HG03354 (cell line): ENCODE measurements at regions not wholly inside any gene's neighbourhood (a gene's known extent, or its start where the extent isn't known, plus 50 kb on each side); places are given as distances from the start of the nearest gene placed in this dataset.
"Not testable (repeated sequence)": the region's sequence is repeated elsewhere in the genome, so short reads cannot be mapped to it uniquely, and the experiment has no call there.

Experiments
- ATAC-seq: cut with Tn5 transposase; IDR thresholded peaks from one replicate; pipeline ENCODE4 v1.9.1; 2021; ENCODE audit warnings: mild to moderate bottlenecking; ENCODE audit not compliant: unreplicated experiment, poor library complexity, severe bottlenecking

- no peak for ATAC-seq
Observed at GRCh38 chr6:86331919-86332318, 605.4 kb upstream of the HTR1E start.

- ATAC-seq: no peak
Observed at GRCh38 chr6:86331265-86331840, 606.0 kb upstream of the HTR1E start.

GRCh38 chr6:86306210-86306609 is 631.1 kb upstream of the HTR1E start:
- no peak for ATAC-seq

- ATAC-seq: no peak
Observed at GRCh38 chr6:86285876-86286275, 643.2 kb upstream of the SYNCRIP start.

- not testable (repeated sequence) for ATAC-seq
Observed at GRCh38 chr6:86284809-86285480, 642.3 kb upstream of the SYNCRIP start.

GRCh38 chr6:86283596-86283995 is 640.9 kb upstream of the SYNCRIP start:
- not testable (repeated sequence) for ATAC-seq

GRCh38 chr6:86276056-86276455 is 633.4 kb upstream of the SYNCRIP start:
- ATAC-seq: no peak

- ATAC-seq: no peak
Observed at GRCh38 chr6:86273936-86274335, 631.2 kb upstream of the SYNCRIP start.

GRCh38 chr6:86256615-86257187 is 614.0 kb upstream of the SYNCRIP start:
- ATAC-seq: no peak

- ATAC-seq: no peak
Observed at GRCh38 chr6:86255973-86256372, 613.3 kb upstream of the SYNCRIP start.

- no peak for ATAC-seq
Observed at GRCh38 chr6:86251106-86251505, 608.4 kb upstream of the SYNCRIP start.

GRCh38 chr6:86217906-86218305 is 575.2 kb upstream of the SYNCRIP start:
- no peak for ATAC-seq

- ATAC-seq: no peak
Observed at GRCh38 chr6:86215323-86215722, 572.6 kb upstream of the SYNCRIP start.

- no peak for ATAC-seq
Observed at GRCh38 chr6:86205980-86206379, 563.3 kb upstream of the SYNCRIP start.

GRCh38 chr6:86203044-86203443 is 560.4 kb upstream of the SYNCRIP start:
- ATAC-seq: peak; percentile 91

GRCh38 chr6:86193821-86194220 is 551.1 kb upstream of the SYNCRIP start:
- ATAC-seq: no peak

- ATAC-seq: peak; percentile 98
Observed at GRCh38 chr6:86192123-86192522, 549.4 kb upstream of the SYNCRIP start.

GRCh38 chr6:86175149-86175548 is 532.5 kb upstream of the SYNCRIP start:
- ATAC-seq: not testable (repeated sequence)

GRCh38 chr6:86154852-86155251 is 512.2 kb upstream of the SYNCRIP start:
- ATAC-seq: no peak

GRCh38 chr6:86153521-86153920 is 510.8 kb upstream of the SYNCRIP start:
- no peak for ATAC-seq

GRCh38 chr6:86152546-86152945 is 509.9 kb upstream of the SYNCRIP start:
- no peak for ATAC-seq
